ENCODE measurements at regions not wholly inside any gene's neighbourhood (a gene's known extent, or its start where the extent isn't known, plus 50 kb on each side); places are given as distances from the start of the nearest gene placed in this dataset.

GRCh38 chr4:112055100-112055499 is 90.2 kb upstream of the FAM241A start:
- H3K27ac ChIP-seq (ENCODE audit: low read length) = no peak overlapping the region
- H3K27me3 ChIP-seq (ENCODE audit: control insufficient read depth, insufficient read depth, low read length) = no peaks in the 10 kb centered on the region
- peaks cover 7% of the 10 kb centered on the region for H3K4me1 ChIP-seq (ENCODE audit: control insufficient read depth, low read depth, low read length)
- H3K9me3 ChIP-seq (ENCODE audit: control insufficient read depth, low read depth, low read length) = no peaks in the 10 kb centered on the region
- no peaks in the 10 kb centered on the region for H3K36me3 ChIP-seq (ENCODE audit: control insufficient read depth, low read depth, low read length)
- H3K9ac ChIP-seq (ENCODE audit: low read length) = no peak overlapping the region
- H3K4me3 ChIP-seq (ENCODE audit: low read length) = no peak overlapping the region

- Histone ChIP-seq H3K9me3 (ENCODE audit: control insufficient read depth, low read depth, low read length) (no peaks in the 10 kb centered on the region), H3K4me3 (ENCODE audit: low read length) (no peak overlapping the region), H3K27me3 (ENCODE audit: control insufficient read depth, insufficient read depth, low read length) (no peaks in the 10 kb centered on the region), H3K27ac (ENCODE audit: low read length) (no peak overlapping the region), H3K4me1 (ENCODE audit: control insufficient read depth, low read depth, low read length) (peaks cover 16% of the 10 kb centered on the region), H3K36me3 (ENCODE audit: control insufficient read depth, low read depth, low read length) (no peaks in the 10 kb centered on the region), H3K9ac (ENCODE audit: low read length) (no peak overlapping the region)
These were observed 87.8 kb upstream of the FAM241A start for GRCh38 chr4:112057470-112057869.

GRCh38 chr4:112058433-112058832 is 86.8 kb upstream of the FAM241A start:
- no peaks in the 10 kb centered on the region for H3K36me3 ChIP-seq (ENCODE audit: control insufficient read depth, low read depth, low read length)
- no peak overlapping the region for H3K4me3 ChIP-seq (ENCODE audit: low read length)
- H3K4me1 ChIP-seq (ENCODE audit: control insufficient read depth, low read depth, low read length) = peaks cover 16% of the 10 kb centered on the region
- no peak overlapping the region for H3K27ac ChIP-seq (ENCODE audit: low read length)
- no peak overlapping the region for H3K9ac ChIP-seq (ENCODE audit: low read length)
- H3K9me3 ChIP-seq (ENCODE audit: control insufficient read depth, low read depth, low read length) = no peaks in the 10 kb centered on the region
- H3K27me3 ChIP-seq (ENCODE audit: control insufficient read depth, insufficient read depth, low read length) = no peaks in the 10 kb centered on the region

GRCh38 chr4:112060212-112060611 is 85.0 kb upstream of the FAM241A start:
- no peak overlapping the region for H3K27ac ChIP-seq (ENCODE audit: low read length)
- no peaks in the 10 kb centered on the region for H3K27me3 ChIP-seq (ENCODE audit: control insufficient read depth, insufficient read depth, low read length)
- H3K36me3 ChIP-seq (ENCODE audit: control insufficient read depth, low read depth, low read length) = no peaks in the 10 kb centered on the region
- peaks cover 9% of the 10 kb centered on the region for H3K4me1 ChIP-seq (ENCODE audit: control insufficient read depth, low read depth, low read length)
- H3K4me3 ChIP-seq (ENCODE audit: low read length) = no peak overlapping the region
- H3K9me3 ChIP-seq (ENCODE audit: control insufficient read depth, low read depth, low read length) = no peaks in the 10 kb centered on the region
- no peak overlapping the region for H3K9ac ChIP-seq (ENCODE audit: low read length)

- Histone ChIP-seq H3K27me3 (ENCODE audit: control insufficient read depth, insufficient read depth, low read length) (no peaks in the 10 kb centered on the region), H3K4me3 (ENCODE audit: low read length) (no peak overlapping the region), H3K4me1 (ENCODE audit: control insufficient read depth, low read depth, low read length) (peaks cover 9% of the 10 kb centered on the region), H3K9me3 (ENCODE audit: control insufficient read depth, low read depth, low read length) (no peaks in the 10 kb centered on the region), H3K9ac (ENCODE audit: low read length) (no peak overlapping the region), H3K36me3 (ENCODE audit: control insufficient read depth, low read depth, low read length) (no peaks in the 10 kb centered on the region), H3K27ac (ENCODE audit: low read length) (no peak overlapping the region)
These were observed 83.9 kb upstream of the FAM241A start for GRCh38 chr4:112061207-112061817.

GRCh38 chr4:112063260-112063659 is 82.0 kb upstream of the FAM241A start:
- no peaks in the 10 kb centered on the region for H3K9me3 ChIP-seq (ENCODE audit: control insufficient read depth, low read depth, low read length)
- H3K36me3 ChIP-seq (ENCODE audit: control insufficient read depth, low read depth, low read length) = no peaks in the 10 kb centered on the region
- H3K9ac ChIP-seq (ENCODE audit: low read length) = no peak overlapping the region
- H3K4me3 ChIP-seq (ENCODE audit: low read length) = no peak overlapping the region
- peaks cover 13% of the 10 kb centered on the region for H3K4me1 ChIP-seq (ENCODE audit: control insufficient read depth, low read depth, low read length)
- H3K27me3 ChIP-seq (ENCODE audit: control insufficient read depth, insufficient read depth, low read length) = no peaks in the 10 kb centered on the region
- no peak overlapping the region for H3K27ac ChIP-seq (ENCODE audit: low read length)

- Histone ChIP-seq H3K4me3 (ENCODE audit: low read length) (no peak overlapping the region), H3K4me1 (ENCODE audit: control insufficient read depth, low read depth, low read length) (peaks cover 5% of the 10 kb centered on the region), H3K27me3 (ENCODE audit: control insufficient read depth, insufficient read depth, low read length) (no peaks in the 10 kb centered on the region), H3K36me3 (ENCODE audit: control insufficient read depth, low read depth, low read length) (no peaks in the 10 kb centered on the region), H3K9ac (ENCODE audit: low read length) (no peak overlapping the region), H3K9me3 (ENCODE audit: control insufficient read depth, low read depth, low read length) (no peaks in the 10 kb centered on the region), H3K27ac (ENCODE audit: low read length) (no peak overlapping the region)
These were observed 76.1 kb upstream of the FAM241A start for GRCh38 chr4:112069110-112069509.

GRCh38 chr4:112073181-112073580 is 72.1 kb upstream of the FAM241A start:
- Histone ChIP-seq H3K27ac (ENCODE audit: low read length) (no peak overlapping the region), H3K9me3 (ENCODE audit: control insufficient read depth, low read depth, low read length) (no peaks in the 10 kb centered on the region), H3K9ac (ENCODE audit: low read length) (no peak overlapping the region), H3K36me3 (ENCODE audit: control insufficient read depth, low read depth, low read length) (no peaks in the 10 kb centered on the region), H3K27me3 (ENCODE audit: control insufficient read depth, insufficient read depth, low read length) (no peaks in the 10 kb centered on the region), H3K4me3 (ENCODE audit: low read length) (no peak overlapping the region), H3K4me1 (ENCODE audit: control insufficient read depth, low read depth, low read length) (peaks cover 2% of the 10 kb centered on the region)

- H3K4me1 ChIP-seq (ENCODE audit: control insufficient read depth, low read depth, low read length) = no peaks in the 10 kb centered on the region
- no peak overlapping the region for H3K9ac ChIP-seq (ENCODE audit: low read length)
- no peaks in the 10 kb centered on the region for H3K36me3 ChIP-seq (ENCODE audit: control insufficient read depth, low read depth, low read length)
- no peaks in the 10 kb centered on the region for H3K9me3 ChIP-seq (ENCODE audit: control insufficient read depth, low read depth, low read length)
- no peak overlapping the region for H3K27ac ChIP-seq (ENCODE audit: low read length)
- no peak overlapping the region for H3K4me3 ChIP-seq (ENCODE audit: low read length)
- no peaks in the 10 kb centered on the region for H3K27me3 ChIP-seq (ENCODE audit: control insufficient read depth, insufficient read depth, low read length)
These were observed 70.0 kb upstream of the FAM241A start for GRCh38 chr4:112075129-112075753.

- Histone ChIP-seq H3K4me1 (ENCODE audit: control insufficient read depth, low read depth, low read length) (no peaks in the 10 kb centered on the region), H3K9ac (ENCODE audit: low read length) (no peak overlapping the region), H3K36me3 (ENCODE audit: control insufficient read depth, low read depth, low read length) (no peaks in the 10 kb centered on the region), H3K27ac (ENCODE audit: low read length) (no peak overlapping the region), H3K4me3 (ENCODE audit: low read length) (no peak overlapping the region), H3K27me3 (ENCODE audit: control insufficient read depth, insufficient read depth, low read length) (no peaks in the 10 kb centered on the region), H3K9me3 (ENCODE audit: control insufficient read depth, low read depth, low read length) (no peaks in the 10 kb centered on the region)
These were observed 69.3 kb upstream of the FAM241A start for GRCh38 chr4:112075906-112076305.

GRCh38 chr4:112076919-112077608 is 68.2 kb upstream of the FAM241A start:
- Histone ChIP-seq H3K36me3 (ENCODE audit: control insufficient read depth, low read depth, low read length) (no peaks in the 10 kb centered on the region), H3K9ac (ENCODE audit: low read length) (no peak overlapping the region), H3K4me3 (ENCODE audit: low read length) (no peak overlapping the region), H3K9me3 (ENCODE audit: control insufficient read depth, low read depth, low read length) (no peaks in the 10 kb centered on the region), H3K27me3 (ENCODE audit: control insufficient read depth, insufficient read depth, low read length) (no peaks in the 10 kb centered on the region), H3K27ac (ENCODE audit: low read length) (no peak overlapping the region), H3K4me1 (ENCODE audit: control insufficient read depth, low read depth, low read length) (no peaks in the 10 kb centered on the region)

GRCh38 chr4:112077743-112078142 is 67.5 kb upstream of the FAM241A start:
- Histone ChIP-seq H3K9ac (ENCODE audit: low read length) (no peak overlapping the region), H3K4me1 (ENCODE audit: control insufficient read depth, low read depth, low read length) (no peaks in the 10 kb centered on the region), H3K4me3 (ENCODE audit: low read length) (no peak overlapping the region)

More at GRCh38 chr4:112077743-112078142, 67.5 kb upstream of the FAM241A start:
- H3K36me3 ChIP-seq (ENCODE audit: control insufficient read depth, low read depth, low read length) = no peaks in the 10 kb centered on the region
- H3K27ac ChIP-seq (ENCODE audit: low read length) = no peak overlapping the region
- no peaks in the 10 kb centered on the region for H3K27me3 ChIP-seq (ENCODE audit: control insufficient read depth, insufficient read depth, low read length)
- H3K9me3 ChIP-seq (ENCODE audit: control insufficient read depth, low read depth, low read length) = no peaks in the 10 kb centered on the region
